OCI-LY3 (cell line): ENCODE measurements at regions not wholly inside any gene's neighbourhood (a gene's known extent, or its start where the extent isn't known, plus 50 kb on each side); places are given as distances from the start of the nearest gene placed in this dataset.

Source experiments
- EZH2phosphoT487 ChIP-seq: fragments of 200-600 bp; shearing (Covaris generic); IDR thresholded peaks from 2 replicates; pipeline ENCODE4 v1.6.1; 2018; ENCODE audit warnings: antibody characterized with exemption, mixed run types, low read depth
- TF ChIP-seq, protein P1 (sequence below): fragments of 200-600, 300-600 bp; sonication (generic); IDR thresholded peaks from 2 replicates; pipeline ENCODE4 v1.5.1; 2014; ENCODE audit warnings: antibody characterized with exemption, low read length, low read depth

DNA sequence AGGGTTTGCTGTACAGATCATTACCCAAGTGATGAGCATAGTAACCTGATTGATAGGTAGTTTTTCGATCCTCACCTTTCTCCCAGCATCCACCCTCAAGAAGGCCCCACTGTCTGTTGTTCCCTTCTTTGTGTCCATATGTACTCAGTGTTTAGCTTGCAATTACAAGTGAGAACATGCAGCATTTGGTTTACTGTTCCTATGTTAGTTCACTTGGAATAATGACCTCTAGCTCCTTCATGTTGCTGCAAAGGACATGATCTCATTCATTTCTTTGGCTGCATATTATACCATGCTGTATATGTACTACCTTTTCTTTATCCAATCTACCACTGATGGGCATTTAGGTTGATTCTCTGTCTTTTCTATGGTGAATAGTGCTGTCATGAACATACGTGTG, 181.6 kb upstream of the FOXG1 start:
- TF ChIP-seq, protein P1, sequence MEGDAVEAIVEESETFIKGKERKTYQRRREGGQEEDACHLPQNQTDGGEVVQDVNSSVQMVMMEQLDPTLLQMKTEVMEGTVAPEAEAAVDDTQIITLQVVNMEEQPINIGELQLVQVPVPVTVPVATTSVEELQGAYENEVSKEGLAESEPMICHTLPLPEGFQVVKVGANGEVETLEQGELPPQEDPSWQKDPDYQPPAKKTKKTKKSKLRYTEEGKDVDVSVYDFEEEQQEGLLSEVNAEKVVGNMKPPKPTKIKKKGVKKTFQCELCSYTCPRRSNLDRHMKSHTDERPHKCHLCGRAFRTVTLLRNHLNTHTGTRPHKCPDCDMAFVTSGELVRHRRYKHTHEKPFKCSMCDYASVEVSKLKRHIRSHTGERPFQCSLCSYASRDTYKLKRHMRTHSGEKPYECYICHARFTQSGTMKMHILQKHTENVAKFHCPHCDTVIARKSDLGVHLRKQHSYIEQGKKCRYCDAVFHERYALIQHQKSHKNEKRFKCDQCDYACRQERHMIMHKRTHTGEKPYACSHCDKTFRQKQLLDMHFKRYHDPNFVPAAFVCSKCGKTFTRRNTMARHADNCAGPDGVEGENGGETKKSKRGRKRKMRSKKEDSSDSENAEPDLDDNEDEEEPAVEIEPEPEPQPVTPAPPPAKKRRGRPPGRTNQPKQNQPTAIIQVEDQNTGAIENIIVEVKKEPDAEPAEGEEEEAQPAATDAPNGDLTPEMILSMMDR, result no peak
- TF ChIP-seq EZH2phosphoT487, result no peak
